Endodermal cell (in vitro differentiated cells): ENCODE measurements at regions not wholly inside any gene's neighbourhood (a gene's known extent, or its start where the extent isn't known, plus 50 kb on each side); places are given as distances from the start of the nearest gene placed in this dataset.

Experiments
- DNase-seq: peaks from one replicate; pipeline ENCODE4 v3.0.0-alpha.2; 2017
- H3K27ac ChIP-seq: 2 replicates; pipeline ENCODE4 v1.5.1; 2013; ENCODE audit warnings: mild to moderate bottlenecking, low read depth, low read length, moderate library complexity
- H3K27me3 ChIP-seq: 2 replicates; pipeline ENCODE4 v1.6.1; 2013; ENCODE audit warnings: mild to moderate bottlenecking, low read length, moderate library complexity; ENCODE audit not compliant: insufficient read depth, control insufficient read depth, poor library complexity, severe bottlenecking
- H3K36me3 ChIP-seq: 2 replicates; pipeline ENCODE4 v1.7.0; 2013; ENCODE audit warnings: mild to moderate bottlenecking, low read length, moderate library complexity; ENCODE audit not compliant: control insufficient read depth, insufficient read depth
- H3K4me1 ChIP-seq: one replicate; pipeline ENCODE4 v1.7.0; 2013; ENCODE audit warnings: low read length; ENCODE audit not compliant: control insufficient read depth, insufficient read depth
- H3K4me3 ChIP-seq: 2 replicates; pipeline ENCODE4 v1.5.1; 2013; ENCODE audit warnings: mild to moderate bottlenecking, low read length, moderate library complexity
- H3K9ac ChIP-seq: 2 replicates; pipeline ENCODE4 v1.6.1; 2013; ENCODE audit warnings: mild to moderate bottlenecking, low read length, moderate library complexity; ENCODE audit not compliant: poor library complexity, severe bottlenecking; ENCODE audit errors: extremely low read depth
- H3K9me3 ChIP-seq: 2 replicates; pipeline ENCODE4 v1.6.1; 2013; ENCODE audit warnings: mild to moderate bottlenecking, low read length, moderate library complexity; ENCODE audit not compliant: control insufficient read depth
- H3K27ac Mint-ChIP-seq: 2 replicates; pipeline ENCODE4 v1.8.0; 2020; ENCODE audit warnings: mixed read lengths
- H3K27me3 Mint-ChIP-seq: 2 replicates; pipeline ENCODE4 v1.8.0; 2021; ENCODE audit warnings: mild to moderate bottlenecking, mixed read lengths; ENCODE audit not compliant: insufficient read depth
- H3K36me3 Mint-ChIP-seq: 2 replicates; pipeline ENCODE4 v1.8.0; 2020; ENCODE audit warnings: low read depth, mixed read lengths
- H3K4me1 Mint-ChIP-seq: 2 replicates; pipeline ENCODE4 v1.8.0; 2020; ENCODE audit warnings: mixed read lengths
- H3K4me3 Mint-ChIP-seq: 2 replicates; pipeline ENCODE4 v1.8.0; 2020; ENCODE audit warnings: mild to moderate bottlenecking, moderate library complexity, mixed read lengths
- H3K9me3 Mint-ChIP-seq: 2 replicates; pipeline ENCODE4 v1.8.0; 2020; ENCODE audit warnings: mild to moderate bottlenecking, mixed read lengths
- CTCF ChIP-seq: fragments of 200-600 bp; sonication (generic); conservative IDR thresholded peaks from 2 replicates; pipeline ENCODE4 v1.5.0; 2021; ENCODE audit warnings: antibody characterized with exemption, mild to moderate bottlenecking
- WGBS, 2 experiments: methylation state at CpG; one replicate each; pipeline versions ENCODE4 v1.1.5 to v1.1.7; 2013; ENCODE audit warnings: missing lambda C conversion rate in 2 of 2, mixed read lengths in 1 of 2; ENCODE audit not compliant: insufficient coverage in 1 of 2, insufficient read length in 1 of 2; 5-methylcytosine and 5-hydroxymethylcytosine counted together

GRCh38 chr13:50090211-50090610, 75.0 kb downstream of the KCNRG start:
- Mint-ChIP-seq H3K36me3 (no peaks in the 10 kb centered on the region), H3K27ac (no peak overlapping the region), H3K27me3 (no peaks in the 10 kb centered on the region), H3K4me3 (no peak overlapping the region), H3K4me1 (peaks cover 2% of the 10 kb centered on the region), H3K9me3 (no peaks in the 10 kb centered on the region)
- 100% methylated on average over 3 of the region's 5 CpGs for WGBS, 2 experiments
- no peaks in the 10 kb centered on the region for H3K4me1 ChIP-seq
- no peaks in the 10 kb centered on the region for H3K9me3 ChIP-seq
- H3K27me3 ChIP-seq, result no peaks in the 10 kb centered on the region
- no peak overlapping the region for H3K9ac ChIP-seq
- H3K27ac ChIP-seq, result no peak overlapping the region
- no peak for TF ChIP-seq CTCF
- H3K4me3 ChIP-seq, result no peak overlapping the region
- no peaks in the 10 kb centered on the region for H3K36me3 ChIP-seq
- DNase-seq, result no peak

- DNase-seq, result no peak
- no peak for TF ChIP-seq CTCF
- Histone ChIP-seq H3K9ac (no peak overlapping the region), H3K4me3 (no peak overlapping the region), H3K27ac (no peak overlapping the region), H3K36me3 (no peaks in the 10 kb centered on the region), H3K4me1 (no peaks in the 10 kb centered on the region), H3K27me3 (no peaks in the 10 kb centered on the region), H3K9me3 (peaks cover 19% of the 10 kb centered on the region)
- no peak overlapping the region for H3K4me3 Mint-ChIP-seq
- H3K27me3 Mint-ChIP-seq, result no peaks in the 10 kb centered on the region
- no peak overlapping the region for H3K27ac Mint-ChIP-seq
- peaks cover 11% of the 10 kb centered on the region for H3K9me3 Mint-ChIP-seq
- no peaks in the 10 kb centered on the region for H3K4me1 Mint-ChIP-seq
- H3K36me3 Mint-ChIP-seq, result peaks cover 6% of the 10 kb centered on the region
Measured at GRCh38 chr13:50094615-50095293, 79.5 kb downstream of the KCNRG start.

GRCh38 chr13:50098693-50099092, 83.4 kb downstream of the KCNRG start:
- TF ChIP-seq CTCF, result no peak
- Mint-ChIP-seq H3K4me3 (no peak overlapping the region), H3K27me3 (no peaks in the 10 kb centered on the region), H3K4me1 (no peaks in the 10 kb centered on the region), H3K9me3 (peaks cover 11% of the 10 kb centered on the region), H3K36me3 (peaks cover 6% of the 10 kb centered on the region), H3K27ac (no peak overlapping the region)
- Histone ChIP-seq H3K36me3 (no peaks in the 10 kb centered on the region), H3K27me3 (no peaks in the 10 kb centered on the region), H3K4me3 (no peak overlapping the region), H3K27ac (no peak overlapping the region), H3K9ac (no peak overlapping the region), H3K9me3 (peaks cover 19% of the 10 kb centered on the region), H3K4me1 (no peaks in the 10 kb centered on the region)
- no peak for DNase-seq
- WGBS, 2 experiments, result 100% methylated on average over 1 of the region's 1 CpG; no CpG with 5 or more reads in 1 of the 2 experiments
